GM13977 (cell line): ENCODE measurements at regions not wholly inside any gene's neighbourhood (a gene's known extent, or its start where the extent isn't known, plus 50 kb on each side); places are given as distances from the start of the nearest gene placed in this dataset.
"Not testable (repeated sequence)": the region's sequence is repeated elsewhere in the genome, so short reads cannot be mapped to it uniquely, and the experiment has no call there.

Experiments
- DNase-seq: peaks from one replicate; pipeline ENCODE4 v3.0.0; 2012; ENCODE audit warnings: low spot score
- CTCF ChIP-seq: IDR thresholded peaks from 2 replicates; pipeline ENCODE4 v1.5.1; 2012; ENCODE audit warnings: mild to moderate bottlenecking, control low read depth; ENCODE audit not compliant: insufficient read depth; ENCODE audit errors: extremely low read depth, missing control alignments
- in situ Hi-C: fragments of 300-500 bp; cut with MboI; formaldehyde crosslinking; loops from one replicate; pipeline ENCODE4 v1.12.0; 2022; ENCODE audit warnings: low sequenced_read_pairs, low pct_unique_long_range_greater_than_20kb, mixed read lengths, inconsistent platforms; ENCODE audit not compliant: unreplicated experiment

- no peak for DNase-seq
- no peak for TF ChIP-seq CTCF
- in situ Hi-C loops = no loop called here
Measured at GRCh38 chr15:39000008-39000734, 435.6 kb upstream of the RASGRP1 start.

DNA sequence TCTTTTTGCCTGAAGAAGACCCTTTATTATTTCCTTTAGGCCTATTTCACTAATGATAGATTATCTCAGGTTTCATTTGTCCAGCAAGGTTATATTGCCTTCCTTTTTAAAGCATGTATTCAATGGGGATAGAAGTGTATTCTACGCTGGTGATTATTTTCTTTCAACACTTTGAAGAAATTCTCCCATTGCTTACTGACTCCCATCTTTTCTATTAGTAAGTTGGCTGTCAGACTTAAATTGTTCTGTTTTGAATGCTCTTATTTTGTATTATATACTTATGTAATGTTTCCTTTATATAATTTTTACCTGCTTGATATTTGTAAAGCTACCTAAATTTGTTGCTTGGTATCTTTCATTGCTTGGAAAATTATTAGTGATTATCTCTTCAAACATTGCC lies 445.1 kb upstream of the RASGRP1 start:
- in situ Hi-C loops = no loop called here
- no peak for DNase-seq
- no peak for TF ChIP-seq CTCF

DNA sequence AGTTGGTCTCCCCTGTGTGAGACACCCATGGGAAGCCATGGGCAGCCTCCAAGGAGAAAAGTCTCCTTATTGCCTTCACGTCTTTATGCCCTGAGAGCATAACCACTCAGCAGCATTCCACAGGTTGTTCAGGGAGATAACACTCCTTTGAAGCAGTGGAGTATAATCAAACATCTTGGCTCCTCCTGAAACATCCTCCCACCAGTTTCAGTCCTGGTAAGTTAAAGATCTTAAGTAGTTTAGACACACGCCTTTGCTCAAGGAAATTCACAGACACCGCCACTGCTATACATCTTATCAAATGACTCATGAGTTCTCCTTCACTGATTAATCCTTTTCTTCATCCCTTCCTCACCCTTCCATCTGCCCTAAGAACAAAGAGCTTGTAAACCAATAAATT lies 446.5 kb upstream of the RASGRP1 start:
- DNase-seq, in situ Hi-C loops: not testable (repeated sequence)

DNA sequence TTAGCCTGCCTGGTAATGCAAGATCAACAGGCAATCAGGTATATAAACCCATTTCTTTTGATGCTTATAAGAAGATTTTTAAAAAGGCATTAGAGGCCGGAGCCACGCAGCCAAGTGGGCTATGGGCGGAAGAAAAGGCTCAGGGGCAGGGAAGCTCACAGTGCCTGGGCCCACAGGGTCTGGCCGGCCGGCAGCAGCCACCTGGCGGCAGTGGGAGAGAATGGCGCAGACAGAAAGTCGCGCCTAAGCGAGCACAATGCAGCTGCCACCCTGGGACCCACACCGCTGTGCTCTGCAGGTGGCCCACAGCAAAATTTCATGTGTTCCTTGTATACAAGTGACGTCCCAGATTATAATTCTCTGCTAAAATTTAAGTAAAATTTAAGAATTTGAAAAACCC lies 448.6 kb upstream of the RASGRP1 start:
- in situ Hi-C loops = no loop called here
- no peak for TF ChIP-seq CTCF
- no peak for DNase-seq

DNA sequence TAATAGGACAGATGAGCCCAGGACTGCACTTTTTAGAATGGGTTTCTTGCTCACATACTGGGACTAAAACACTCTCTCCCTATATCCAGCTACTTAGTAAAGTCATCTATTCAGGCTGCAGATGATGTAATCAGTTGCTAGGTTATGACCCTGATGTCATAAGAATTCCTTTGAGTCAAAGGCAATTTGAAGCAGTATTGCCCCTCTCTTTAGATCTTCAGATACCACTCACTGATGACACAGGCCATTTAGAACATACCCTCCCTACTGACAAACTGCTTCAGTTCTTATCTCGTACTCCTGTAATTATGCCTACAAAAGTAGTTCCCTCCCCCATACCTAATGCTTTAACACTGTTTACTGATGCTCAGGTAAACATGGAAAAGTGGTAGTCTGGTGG lies 450.1 kb upstream of the RASGRP1 start:
- DNase-seq = no peak
- in situ Hi-C loops = no loop called here
- no peak for TF ChIP-seq CTCF

GRCh38 chr15:39016706-39017105 lies 452.1 kb upstream of the RASGRP1 start:
- no peak for DNase-seq
- no peak for TF ChIP-seq CTCF
- in situ Hi-C loops = no loop called here

DNA sequence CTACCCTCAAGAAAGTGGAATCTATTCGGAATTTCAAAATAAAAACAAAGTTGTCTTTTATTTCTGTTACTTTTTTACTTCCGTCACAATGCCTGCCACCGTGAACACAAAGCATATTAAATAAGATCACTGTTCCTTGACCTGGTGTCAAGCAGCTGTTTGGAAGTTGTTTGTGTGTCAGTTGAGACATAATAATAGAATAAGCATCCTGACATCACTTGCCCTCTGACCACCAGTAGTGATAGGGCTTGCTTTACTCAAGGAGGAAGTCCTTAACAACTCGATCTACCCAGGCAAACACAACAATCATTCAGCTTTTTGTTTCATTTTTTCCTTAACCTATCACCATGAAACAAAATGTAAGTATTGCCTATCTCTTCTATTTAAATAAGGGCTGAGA lies 454.4 kb upstream of the RASGRP1 start:
- no peak for TF ChIP-seq CTCF
- DNase-seq = no peak
- in situ Hi-C loops = no loop called here
